ENCODE measurements at regions not wholly inside any gene's neighbourhood (a gene's known extent, or its start where the extent isn't known, plus 50 kb on each side); places are given as distances from the start of the nearest gene placed in this dataset.

DNA sequence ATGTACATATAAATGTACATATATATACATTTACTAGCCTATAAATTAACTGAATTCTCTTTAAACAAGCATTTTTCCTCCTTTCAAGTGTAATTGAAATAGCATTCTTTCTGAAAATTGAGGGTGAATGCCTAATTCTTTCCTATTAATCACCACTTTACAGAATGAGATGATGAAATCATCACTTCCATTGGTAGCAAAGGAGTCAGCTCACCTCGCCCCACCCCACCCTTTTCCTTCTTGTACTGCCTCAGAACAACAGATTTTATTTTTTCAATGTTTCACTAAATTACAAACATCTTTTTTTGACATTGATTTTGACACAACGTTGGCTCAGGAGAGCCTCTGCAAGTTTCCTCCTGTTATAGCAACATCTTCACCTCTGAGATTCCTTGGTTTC is 181.9 kb upstream of the CDH7 start:
- Histone ChIP-seq H3K9me3 (no peaks in the 10 kb centered on the region), H3K4me1 (no peaks in the 10 kb centered on the region), H3K4me3 (no peak overlapping the region), H3K27me3 (no peaks in the 10 kb centered on the region), H3K27ac (no peak overlapping the region), H3K36me3 (replicated peaks in 1 of 2; ENCODE audit: insufficient read depth in 1 of 2, low read depth in 2 of 2) (no peaks in the 10 kb centered on the region)
- 28 to 33% methylated on average over 2 of the region's 2 CpGs for WGBS, 2 donors
- DNase-seq (no peak), ATAC-seq (no peak)
- intact Hi-C loops (cut with DNase I): no loop called here
- TF ChIP-seq, protein P1, sequence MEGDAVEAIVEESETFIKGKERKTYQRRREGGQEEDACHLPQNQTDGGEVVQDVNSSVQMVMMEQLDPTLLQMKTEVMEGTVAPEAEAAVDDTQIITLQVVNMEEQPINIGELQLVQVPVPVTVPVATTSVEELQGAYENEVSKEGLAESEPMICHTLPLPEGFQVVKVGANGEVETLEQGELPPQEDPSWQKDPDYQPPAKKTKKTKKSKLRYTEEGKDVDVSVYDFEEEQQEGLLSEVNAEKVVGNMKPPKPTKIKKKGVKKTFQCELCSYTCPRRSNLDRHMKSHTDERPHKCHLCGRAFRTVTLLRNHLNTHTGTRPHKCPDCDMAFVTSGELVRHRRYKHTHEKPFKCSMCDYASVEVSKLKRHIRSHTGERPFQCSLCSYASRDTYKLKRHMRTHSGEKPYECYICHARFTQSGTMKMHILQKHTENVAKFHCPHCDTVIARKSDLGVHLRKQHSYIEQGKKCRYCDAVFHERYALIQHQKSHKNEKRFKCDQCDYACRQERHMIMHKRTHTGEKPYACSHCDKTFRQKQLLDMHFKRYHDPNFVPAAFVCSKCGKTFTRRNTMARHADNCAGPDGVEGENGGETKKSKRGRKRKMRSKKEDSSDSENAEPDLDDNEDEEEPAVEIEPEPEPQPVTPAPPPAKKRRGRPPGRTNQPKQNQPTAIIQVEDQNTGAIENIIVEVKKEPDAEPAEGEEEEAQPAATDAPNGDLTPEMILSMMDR (IDR thresholded peaks at IDR 0.05): no peak
- TF ChIP-seq POLR2A (IDR thresholded peaks at IDR 0.05): no peak

DNA sequence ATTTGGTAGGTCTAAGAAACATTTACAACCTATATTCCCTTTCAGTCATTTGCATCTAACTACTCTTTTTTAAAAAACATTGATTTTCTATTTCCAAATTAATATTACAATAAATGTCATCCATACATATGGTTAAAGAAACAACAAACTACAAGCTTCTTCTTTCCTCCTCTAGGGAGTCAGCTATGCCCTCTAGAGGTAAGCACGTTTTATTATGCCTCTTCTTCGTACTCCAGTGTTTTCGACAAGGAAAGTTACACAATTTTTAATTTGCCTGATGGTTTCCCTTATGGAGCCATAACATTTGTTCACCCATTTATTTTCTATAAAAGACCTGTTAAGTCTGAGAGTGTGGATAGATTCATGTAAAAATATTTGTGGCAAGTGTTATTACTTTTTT is 183.4 kb upstream of the CDH7 start:
- no peaks in the 10 kb centered on the region for H3K4me1 ChIP-seq
- ATAC-seq (no peak), DNase-seq (no peak)
- WGBS, 2 donors: 1 to 3% methylated on average over 3 of the region's 3 CpGs
- H3K27me3 ChIP-seq: no peaks in the 10 kb centered on the region
- intact Hi-C loops (cut with DNase I): no loop called here
- H3K36me3 ChIP-seq (replicated peaks in 1 of 2; ENCODE audit: insufficient read depth in 1 of 2, low read depth in 2 of 2): no peaks in the 10 kb centered on the region
- H3K27ac ChIP-seq: no peak overlapping the region
- H3K4me3 ChIP-seq: no peak overlapping the region
- no peaks in the 10 kb centered on the region for H3K9me3 ChIP-seq
- TF ChIP-seq POLR2A (IDR thresholded peaks at IDR 0.05): no peak
- TF ChIP-seq, protein P1 (IDR thresholded peaks at IDR 0.05): peak in 3 of 7 experiments; percentile 14 to 19 (median 16)

DNA sequence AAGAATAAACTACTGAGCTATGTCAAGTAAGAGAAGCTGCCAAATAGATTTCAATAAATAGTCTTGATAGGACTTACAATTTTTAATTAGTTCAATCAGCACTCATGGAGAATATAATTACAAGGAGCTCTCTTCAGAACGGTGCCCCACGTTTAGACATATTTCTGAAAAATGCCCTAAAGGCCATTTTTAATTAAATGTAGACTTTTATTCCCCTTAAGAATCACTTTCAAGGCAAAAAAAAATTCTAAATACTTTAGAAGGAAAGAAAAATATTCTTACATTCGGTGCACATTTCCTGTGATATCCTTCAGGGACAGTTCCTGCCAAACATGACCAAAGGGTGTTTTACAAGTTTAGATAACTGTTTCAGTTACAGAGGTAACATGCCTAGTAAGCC is 202.5 kb upstream of the CDH7 start:
- ATAC-seq: no peak
- Histone ChIP-seq H3K9me3 (no peaks in the 10 kb centered on the region), H3K4me3 (no peak overlapping the region), H3K36me3 (replicated peaks in 1 of 2; ENCODE audit: insufficient read depth in 1 of 2, low read depth in 2 of 2) (no peaks in the 10 kb centered on the region), H3K27ac (no peak overlapping the region), H3K27me3 (no peaks in the 10 kb centered on the region), H3K4me1 (no peaks in the 10 kb centered on the region)
- intact Hi-C loops (cut with DNase I): no loop called here
- 42 to 66% methylated on average over 3 of the region's 3 CpGs for WGBS, 2 donors
- DNase-seq: no peak
- TF ChIP-seq, protein P1 (IDR thresholded peaks at IDR 0.05): no peak
- TF ChIP-seq POLR2A (IDR thresholded peaks at IDR 0.05): no peak

DNA sequence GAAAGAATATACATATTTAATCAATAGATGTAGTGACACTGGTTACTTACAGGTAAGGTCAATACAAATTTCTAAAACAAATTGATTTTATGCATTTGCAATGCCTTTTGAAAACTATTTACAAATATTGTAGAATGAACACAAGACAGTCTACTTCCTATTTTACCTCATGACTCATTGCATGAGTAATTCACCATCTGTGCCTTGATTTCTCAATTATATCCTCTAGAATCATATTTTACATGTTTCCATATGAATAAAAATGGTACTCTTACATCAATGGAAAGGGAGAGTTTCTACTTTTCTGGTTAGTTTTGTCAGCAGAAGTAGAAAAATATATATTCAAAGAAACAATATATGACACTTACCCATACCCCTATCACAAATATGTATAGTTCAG is 203.8 kb upstream of the CDH7 start:
- ATAC-seq (no peak), DNase-seq (no peak)
- Histone ChIP-seq H3K36me3 (replicated peaks in 1 of 2; ENCODE audit: insufficient read depth in 1 of 2, low read depth in 2 of 2) (no peaks in the 10 kb centered on the region), H3K27me3 (no peaks in the 10 kb centered on the region), H3K4me3 (no peak overlapping the region), H3K4me1 (no peaks in the 10 kb centered on the region), H3K9me3 (no peaks in the 10 kb centered on the region), H3K27ac (no peak overlapping the region)
- intact Hi-C loops (cut with DNase I): no loop called here
- TF ChIP-seq, protein P1 (IDR thresholded peaks at IDR 0.05): no peak
- TF ChIP-seq POLR2A (IDR thresholded peaks at IDR 0.05): no peak

DNA sequence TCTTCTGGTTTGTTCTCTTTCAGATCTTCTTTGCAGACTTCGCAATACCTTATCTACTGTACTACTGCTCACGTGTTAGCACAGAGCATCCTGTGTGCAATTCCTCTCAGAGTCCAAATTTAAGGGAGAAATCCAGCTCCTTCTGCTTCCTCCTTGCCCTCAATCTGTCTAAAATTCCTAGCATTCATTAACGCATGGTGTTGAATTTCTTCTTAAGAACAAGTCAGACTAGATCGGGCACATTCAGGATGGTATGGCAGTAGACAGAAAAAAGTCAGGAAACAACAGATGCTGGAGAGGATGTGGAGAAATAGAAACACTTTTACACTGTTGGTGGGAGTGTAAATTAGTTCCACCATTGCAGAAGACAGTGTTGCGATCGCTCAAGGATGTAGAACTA is 206.1 kb upstream of the CDH7 start:
- intact Hi-C loops (cut with DNase I): no loop called here
- no peaks in the 10 kb centered on the region for H3K27me3 ChIP-seq
- WGBS, 2 donors: 70 to 77% methylated on average over 6 of the region's 6 CpGs
- no peak for TF ChIP-seq POLR2A (IDR thresholded peaks at IDR 0.05)
- TF ChIP-seq, protein P1 (IDR thresholded peaks at IDR 0.05): no peak
- no peaks in the 10 kb centered on the region for H3K9me3 ChIP-seq
- H3K27ac ChIP-seq: no peak overlapping the region
- ATAC-seq: no peak
- H3K36me3 ChIP-seq (replicated peaks in 1 of 2; ENCODE audit: insufficient read depth in 1 of 2, low read depth in 2 of 2): no peaks in the 10 kb centered on the region
- no peak overlapping the region for H3K4me3 ChIP-seq
- H3K4me1 ChIP-seq: no peaks in the 10 kb centered on the region
- no peak for DNase-seq

Data from body of pancreas (tissue), 4 donors.